ENCODE measurements at regions not wholly inside any gene's neighbourhood (a gene's known extent, or its start where the extent isn't known, plus 50 kb on each side); places are given as distances from the start of the nearest gene placed in this dataset.

DNA sequence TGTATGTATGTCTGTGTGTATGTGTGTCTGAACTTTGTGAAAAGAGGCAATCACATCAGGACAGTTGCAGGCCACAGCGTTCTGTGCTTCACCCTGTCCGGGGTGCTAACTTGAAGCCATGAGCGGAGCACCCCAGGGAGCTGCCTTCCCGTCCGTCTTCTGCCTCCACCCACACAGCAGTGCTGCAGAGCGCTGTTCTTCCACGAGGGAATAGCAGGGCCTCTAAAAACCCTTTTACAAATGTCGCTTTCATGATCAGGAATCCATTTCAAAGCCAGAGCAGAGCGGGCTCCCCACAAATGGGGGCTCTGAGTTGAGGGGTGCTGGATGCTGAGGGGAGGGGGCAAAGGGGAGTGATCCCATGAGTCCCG is 131.5 kb downstream of the RNASET2 start:
- ATAC-seq (ENCODE audit: low FRiP score in 2 of 2) (peak in 1 of 2 donors; percentile 21), DNase-seq (no peak)
- Histone ChIP-seq H3K36me3 (no peaks in the 10 kb centered on the region), H3K4me3 (no peak overlapping the region), H3K4me1 (no peaks in the 10 kb centered on the region), H3K27ac (no peak overlapping the region), H3K27me3 (no peaks in the 10 kb centered on the region), H3K9me3 (no peaks in the 10 kb centered on the region)
- WGBS, 2 donors: 82 to 87% methylated on average over 10 of the region's 10 CpGs
- TF ChIP-seq EP300 (IDR thresholded peaks at IDR 0.05) (no peak), POLR2AphosphoS5 (IDR thresholded peaks at IDR 0.05) (no peak)

DNA sequence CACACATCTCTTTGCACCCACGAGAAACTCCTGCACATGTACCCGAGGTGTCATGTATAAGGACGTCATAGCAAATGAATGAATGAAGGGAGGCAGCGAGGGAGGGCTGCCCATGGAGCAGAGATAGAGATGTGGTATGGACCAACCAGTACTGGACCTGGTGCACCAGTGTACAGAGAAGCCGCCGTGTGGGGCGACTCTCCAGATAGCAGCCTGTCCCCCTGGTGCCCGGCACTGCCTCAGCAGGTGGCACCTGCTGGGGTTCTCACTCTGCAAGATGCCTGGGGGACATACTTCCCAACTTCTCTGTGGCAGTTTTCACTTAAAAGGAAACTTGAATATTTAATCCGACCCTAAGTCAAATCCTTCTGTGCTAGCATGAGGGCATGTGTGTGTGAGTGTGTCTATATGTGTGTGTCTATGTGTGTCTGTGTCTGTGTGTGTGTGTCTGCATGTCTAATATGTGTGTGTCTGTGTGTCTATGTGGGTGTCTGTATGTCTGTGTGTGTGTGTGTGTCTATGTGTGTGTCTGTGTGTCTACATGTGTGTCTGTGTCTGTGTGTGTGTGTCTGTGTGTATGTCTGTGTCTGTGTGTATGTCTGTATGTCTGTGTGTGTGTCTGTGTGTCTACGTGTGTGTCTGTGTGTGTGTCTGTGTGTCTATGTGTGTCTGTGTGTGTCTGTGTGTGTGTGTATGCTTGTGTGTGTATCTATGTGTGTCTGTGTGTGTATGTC is 132.0 kb downstream of the RNASET2 start:
- no peaks in the 10 kb centered on the region for H3K9me3 ChIP-seq
- ATAC-seq (ENCODE audit: low FRiP score in 2 of 2) (no peak), DNase-seq (no peak)
- no peak overlapping the region for H3K4me3 ChIP-seq
- WGBS, 2 donors: 84 to 87% methylated on average over 10 of the region's 10 CpGs
- TF ChIP-seq POLR2A (IDR thresholded peaks at IDR 0.05) (no peak), POLR2AphosphoS5 (IDR thresholded peaks at IDR 0.05) (no peak), EP300 (IDR thresholded peaks at IDR 0.05) (no peak)
- TF ChIP-seq, protein P1, sequence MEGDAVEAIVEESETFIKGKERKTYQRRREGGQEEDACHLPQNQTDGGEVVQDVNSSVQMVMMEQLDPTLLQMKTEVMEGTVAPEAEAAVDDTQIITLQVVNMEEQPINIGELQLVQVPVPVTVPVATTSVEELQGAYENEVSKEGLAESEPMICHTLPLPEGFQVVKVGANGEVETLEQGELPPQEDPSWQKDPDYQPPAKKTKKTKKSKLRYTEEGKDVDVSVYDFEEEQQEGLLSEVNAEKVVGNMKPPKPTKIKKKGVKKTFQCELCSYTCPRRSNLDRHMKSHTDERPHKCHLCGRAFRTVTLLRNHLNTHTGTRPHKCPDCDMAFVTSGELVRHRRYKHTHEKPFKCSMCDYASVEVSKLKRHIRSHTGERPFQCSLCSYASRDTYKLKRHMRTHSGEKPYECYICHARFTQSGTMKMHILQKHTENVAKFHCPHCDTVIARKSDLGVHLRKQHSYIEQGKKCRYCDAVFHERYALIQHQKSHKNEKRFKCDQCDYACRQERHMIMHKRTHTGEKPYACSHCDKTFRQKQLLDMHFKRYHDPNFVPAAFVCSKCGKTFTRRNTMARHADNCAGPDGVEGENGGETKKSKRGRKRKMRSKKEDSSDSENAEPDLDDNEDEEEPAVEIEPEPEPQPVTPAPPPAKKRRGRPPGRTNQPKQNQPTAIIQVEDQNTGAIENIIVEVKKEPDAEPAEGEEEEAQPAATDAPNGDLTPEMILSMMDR (IDR thresholded peaks at IDR 0.05): no peak
- no peaks in the 10 kb centered on the region for H3K27me3 ChIP-seq
- no peaks in the 10 kb centered on the region for H3K36me3 ChIP-seq
- H3K27ac ChIP-seq: no peak overlapping the region
- H3K4me1 ChIP-seq: no peaks in the 10 kb centered on the region

DNA sequence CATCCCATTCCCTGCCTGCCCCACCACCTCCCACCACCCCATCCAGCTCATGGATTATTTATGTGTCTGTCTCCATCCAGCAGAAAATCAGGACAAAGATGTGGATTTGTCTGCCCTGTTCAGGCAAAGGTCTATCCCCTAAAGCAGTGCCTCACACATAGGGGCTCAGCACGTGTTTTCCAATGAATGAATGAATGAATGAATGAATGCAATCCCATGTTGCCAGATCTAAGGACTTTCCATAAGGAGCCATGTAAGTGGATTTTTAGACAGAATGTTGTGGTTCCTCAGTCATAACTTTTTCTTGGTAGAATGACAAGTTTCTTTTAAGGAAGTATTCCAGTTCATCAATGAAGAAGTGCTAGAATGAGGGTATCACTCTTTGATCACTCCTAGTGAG is 133.7 kb downstream of the RNASET2 start:
- ATAC-seq (ENCODE audit: low FRiP score in 2 of 2) (no peak), DNase-seq (no peak)
- no peaks in the 10 kb centered on the region for H3K4me1 ChIP-seq
- TF ChIP-seq POLR2AphosphoS5 (IDR thresholded peaks at IDR 0.05) (no peak), POLR2A (IDR thresholded peaks at IDR 0.05) (no peak), EP300 (IDR thresholded peaks at IDR 0.05) (no peak)
- TF ChIP-seq, protein P1 (IDR thresholded peaks at IDR 0.05): no peak
- no peak overlapping the region for H3K4me3 ChIP-seq
- H3K27me3 ChIP-seq: no peaks in the 10 kb centered on the region
- H3K36me3 ChIP-seq: no peaks in the 10 kb centered on the region
- WGBS, 2 donors: 56 to 83% methylated on average over 1 of the region's 1 CpG
- no peak overlapping the region for H3K27ac ChIP-seq
- no peaks in the 10 kb centered on the region for H3K9me3 ChIP-seq

- H3K9me3 ChIP-seq: no peaks in the 10 kb centered on the region
- H3K27me3 ChIP-seq: no peaks in the 10 kb centered on the region
- TF ChIP-seq POLR2A (IDR thresholded peaks at IDR 0.05) (no peak), EP300 (IDR thresholded peaks at IDR 0.05) (no peak), POLR2AphosphoS5 (IDR thresholded peaks at IDR 0.05) (no peak)
- TF ChIP-seq, protein P1 (IDR thresholded peaks at IDR 0.05): no peak
- H3K27ac ChIP-seq: no peak overlapping the region
- DNase-seq (no peak), ATAC-seq (ENCODE audit: low FRiP score in 2 of 2) (no peak)
- 93 to 94% methylated on average over 1 of the region's 1 CpG for WGBS, 2 donors
- H3K4me1 ChIP-seq: no peaks in the 10 kb centered on the region
- no peak overlapping the region for H3K4me3 ChIP-seq
- no peaks in the 10 kb centered on the region for H3K36me3 ChIP-seq
These were observed 135.9 kb downstream of the RNASET2 start for GRCh38 chr6:166820483-166820882.

GRCh38 chr6:166820070-166820469 is 136.3 kb downstream of the RNASET2 start:
- WGBS, 2 donors: 70 to 94% methylated on average over 1 of the region's 1 CpG
- ATAC-seq (ENCODE audit: low FRiP score in 2 of 2) (no peak), DNase-seq (no peak)
- Histone ChIP-seq H3K9me3 (no peaks in the 10 kb centered on the region), H3K36me3 (no peaks in the 10 kb centered on the region), H3K27ac (no peak overlapping the region), H3K27me3 (no peaks in the 10 kb centered on the region), H3K4me1 (no peaks in the 10 kb centered on the region), H3K4me3 (no peak overlapping the region)
- TF ChIP-seq POLR2A (IDR thresholded peaks at IDR 0.05) (no peak), POLR2AphosphoS5 (IDR thresholded peaks at IDR 0.05) (no peak), EP300 (IDR thresholded peaks at IDR 0.05) (no peak)
- TF ChIP-seq, protein P1 (IDR thresholded peaks at IDR 0.05): no peak

Data from upper lobe of left lung (tissue), 6 donors.